GM23248 (cell line): ENCODE measurements at regions not wholly inside any gene's neighbourhood (a gene's known extent, or its start where the extent isn't known, plus 50 kb on each side); places are given as distances from the start of the nearest gene placed in this dataset.
A peak's percentile ranks its signal among the peaks of the same experiment; 100 is the strongest.

Experiments
- DNase-seq: peaks from one replicate; pipeline ENCODE4 v3.0.0-alpha.2; 2015
- H2AFZ ChIP-seq: fragments of 200-600 bp; sonication (generic); 2 replicates; pipeline ENCODE4 v1.6.1; 2016; ENCODE audit warnings: antibody characterized with exemption
- H3F3A ChIP-seq: fragments of 200-600 bp; sonication (generic); 2 replicates; pipeline ENCODE4 v1.6.1; 2016; ENCODE audit warnings: mild to moderate bottlenecking, antibody characterized with exemption, mixed run types; ENCODE audit not compliant: insufficient read depth
- H3K27ac ChIP-seq: fragments of 200-600 bp; sonication (generic); 2 replicates; pipeline ENCODE4 v1.5.1; 2016; ENCODE audit warnings: mild to moderate bottlenecking
- H3K27me3 ChIP-seq: fragments of 200-600 bp; sonication (generic); replicated peaks from 2 replicates; pipeline ENCODE4 v1.6.1; 2016; ENCODE audit warnings: mild to moderate bottlenecking; ENCODE audit not compliant: insufficient read depth
- H3K36me3 ChIP-seq: fragments of 200-600 bp; sonication (generic); 2 replicates; pipeline ENCODE4 v1.6.1; 2016; ENCODE audit warnings: low read depth, mild to moderate bottlenecking
- H3K4me1 ChIP-seq: fragments of 200-600 bp; sonication (generic); 2 replicates; pipeline ENCODE4 v1.6.1; 2016; ENCODE audit warnings: mild to moderate bottlenecking; ENCODE audit not compliant: insufficient read depth
- H3K4me2 ChIP-seq: fragments of 200-600 bp; sonication (generic); one replicate; pipeline ENCODE4 v1.6.1; 2016; ENCODE audit warnings: mild to moderate bottlenecking; ENCODE audit not compliant: unreplicated experiment
- H3K4me3 ChIP-seq: fragments of 200-600 bp; sonication (generic); 2 replicates; pipeline ENCODE4 v1.5.1; 2016; ENCODE audit warnings: mild to moderate bottlenecking
- H3K79me2 ChIP-seq: fragments of 200-600 bp; sonication (generic); 2 replicates; pipeline ENCODE4 v1.6.1; 2016; ENCODE audit warnings: mild to moderate bottlenecking; ENCODE audit not compliant: insufficient read depth
- H3K9ac ChIP-seq: fragments of 200-600 bp; sonication (generic); 2 replicates; pipeline ENCODE4 v1.6.1; 2016; ENCODE audit warnings: mild to moderate bottlenecking
- H3K9me2 ChIP-seq: fragments of 200-600 bp; sonication (generic); 2 replicates; pipeline ENCODE4 v1.6.1; 2016; ENCODE audit warnings: mixed run types, mild to moderate bottlenecking, moderate library complexity; ENCODE audit not compliant: insufficient read depth
- H3K9me3 ChIP-seq: fragments of 200-600 bp; sonication (generic); one replicate; pipeline ENCODE4 v1.6.1; 2017; ENCODE audit warnings: low read depth
- H4K20me1 ChIP-seq: fragments of 200-600 bp; sonication (generic); 2 replicates; pipeline ENCODE4 v1.6.0; 2016; ENCODE audit not compliant: insufficient read depth
- EZH2 ChIP-seq: fragments of 200-600 bp; sonication (generic); IDR thresholded peaks from 2 replicates; pipeline ENCODE4 v1.6.1; 2018; ENCODE audit warnings: antibody characterized with exemption, mild to moderate bottlenecking; ENCODE audit not compliant: insufficient read depth, poor library complexity, severe bottlenecking
- EZH2phosphoT487 ChIP-seq: fragments of 200-600 bp; sonication (generic); IDR thresholded peaks from 2 replicates; pipeline ENCODE4 v1.6.1; 2018; ENCODE audit warnings: antibody characterized with exemption, moderate library complexity, mild to moderate bottlenecking, low read depth; ENCODE audit not compliant: insufficient read depth
- WGBS, 2 experiments: methylation state at CpG; one replicate each; pipeline ENCODE4 v1.1.6; 2015 to 2017; ENCODE audit warnings: low lambda C conversion rate in 2 of 2, low coverage in 1 of 2; ENCODE audit errors: missing lambda C conversion rate in 2 of 2; 5-methylcytosine and 5-hydroxymethylcytosine counted together
- in situ Hi-C: fragments of 300-500 bp; cut with MboI; formaldehyde crosslinking; loops from 2 replicates; pipeline ENCODE4 v1.15.0; 2020

DNA sequence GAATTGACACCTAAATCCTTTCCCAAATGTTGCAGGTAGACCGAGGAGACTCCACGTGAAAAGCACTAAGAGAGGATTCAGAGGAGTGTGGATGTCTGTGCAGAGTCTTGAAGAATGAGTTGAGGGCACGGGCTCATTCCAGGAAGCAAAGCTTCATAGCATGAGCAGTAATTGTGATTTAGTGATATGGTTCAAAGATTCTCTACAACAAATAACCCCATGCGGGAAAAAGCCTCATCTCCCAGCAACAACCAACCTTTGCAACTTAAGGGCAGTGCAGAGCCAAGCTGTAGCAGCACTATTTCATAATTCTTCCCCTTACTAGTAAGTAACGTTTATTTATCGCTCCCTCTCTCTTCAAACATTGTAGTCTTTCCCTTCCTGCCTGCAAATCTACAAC, 87.5 kb upstream of the CLMP start:
- no peak for DNase-seq
- Histone ChIP-seq H3K9me3 (no peaks in the 10 kb centered on the region), H3K79me2 (no peaks in the 10 kb centered on the region), H3K4me1 (no peaks in the 10 kb centered on the region), H3K4me3 (no peak overlapping the region), H3F3A (no peaks in the 10 kb centered on the region), H3K9me2 (no peaks in the 10 kb centered on the region), H3K4me2 (no peak overlapping the region), H3K27me3 (peaks cover 28% of the 10 kb centered on the region), H3K27ac (no peak overlapping the region), H4K20me1 (no peaks in the 10 kb centered on the region), H3K9ac (no peak overlapping the region), H3K36me3 (no peaks in the 10 kb centered on the region), H2AFZ (no peak overlapping the region)
- in situ Hi-C loops = no loop called here
- TF ChIP-seq EZH2 (no peak), EZH2phosphoT487 (no peak)
- WGBS, 2 experiments = 38 to 49% methylated on average over 6 of the region's 6 CpGs

DNA sequence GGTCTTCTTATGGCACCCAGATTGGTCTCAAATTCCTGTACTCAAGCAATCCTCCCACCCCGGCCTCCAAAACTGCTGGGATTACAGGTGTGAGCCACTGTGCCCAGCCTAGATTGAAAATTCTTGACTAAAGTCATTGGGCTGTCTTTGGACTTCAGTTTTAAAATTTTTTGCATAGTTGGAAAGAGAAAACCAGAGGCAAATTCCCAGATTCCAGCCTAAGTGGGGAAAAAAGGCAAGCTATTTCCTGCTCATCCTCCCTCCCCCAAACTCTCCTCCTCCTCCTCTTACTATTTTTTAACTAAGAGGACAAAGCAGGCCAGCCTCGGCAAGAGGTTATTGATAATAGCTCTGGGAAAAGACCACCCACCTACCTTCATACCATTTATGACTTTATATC, 78.6 kb upstream of the CLMP start:
- no peak for DNase-seq
- Histone ChIP-seq H3K36me3 (no peaks in the 10 kb centered on the region), H3K4me1 (peaks cover 5% of the 10 kb centered on the region; the same call in 1 of the 2 replicates), H3K4me3 (no peak overlapping the region), H3K4me2 (no peak overlapping the region), H3K27ac (no peak overlapping the region), H3K9me2 (no peaks in the 10 kb centered on the region), H3K79me2 (no peaks in the 10 kb centered on the region), H3K9me3 (no peaks in the 10 kb centered on the region), H4K20me1 (no peaks in the 10 kb centered on the region), H3K27me3 (no peaks in the 10 kb centered on the region), H3F3A (no peaks in the 10 kb centered on the region), H2AFZ (no peak overlapping the region), H3K9ac (no peak overlapping the region)
- no peak for TF ChIP-seq EZH2phosphoT487
- no peak for TF ChIP-seq EZH2
- 61 to 64% methylated on average over 2 of the region's 2 CpGs for WGBS, 2 experiments
- in situ Hi-C loops = loop anchor here (25.0 kb wide), 1 partner anchor 386 kb away; the partner anchor contains the start of gene JHY

GRCh38 chr11:123272565-123272964, 77.5 kb upstream of the CLMP start:
- no peak for TF ChIP-seq EZH2phosphoT487
- no peak for TF ChIP-seq EZH2
- Histone ChIP-seq H3K36me3 (no peaks in the 10 kb centered on the region), H3K27ac (no peak overlapping the region), H4K20me1 (no peaks in the 10 kb centered on the region), H3K27me3 (no peaks in the 10 kb centered on the region), H3K79me2 (no peaks in the 10 kb centered on the region), H3K9me2 (no peaks in the 10 kb centered on the region), H2AFZ (no peak overlapping the region), H3K4me1 (peaks cover 5% of the 10 kb centered on the region; the same call in 1 of the 2 replicates), H3F3A (no peaks in the 10 kb centered on the region), H3K9me3 (no peaks in the 10 kb centered on the region), H3K4me3 (no peak overlapping the region), H3K9ac (no peak overlapping the region), H3K4me2 (no peak overlapping the region)
- 16 to 22% methylated on average over 2 of the region's 2 CpGs for WGBS, 2 experiments
- in situ Hi-C loops = loop anchor here (25.0 kb wide), 1 partner anchor 385 kb away; the partner anchor contains the start of gene JHY
- no peak for DNase-seq

- Histone ChIP-seq H3K4me1 (peaks cover 16% of the 10 kb centered on the region), H3K4me2 (no peak overlapping the region), H2AFZ (peak overlapping the region; percentile 74), H3K27me3 (no peaks in the 10 kb centered on the region), H3F3A (peaks cover 14% of the 10 kb centered on the region), H3K9ac (no peak overlapping the region), H3K9me3 (no peaks in the 10 kb centered on the region), H3K9me2 (no peaks in the 10 kb centered on the region), H3K27ac (no peak overlapping the region), H3K4me3 (peak overlapping the region; percentile 42; the same call in 1 of the 2 replicates), H4K20me1 (no peaks in the 10 kb centered on the region), H3K36me3 (no peaks in the 10 kb centered on the region), H3K79me2 (no peaks in the 10 kb centered on the region)
- in situ Hi-C loops = loop anchor here (25.0 kb wide), 1 partner anchor 381 kb away; the partner anchor contains the start of gene JHY
- WGBS, 2 experiments = 37 to 47% methylated on average over 6 of the region's 6 CpGs
- TF ChIP-seq EZH2phosphoT487 (no peak), EZH2 (no peak)
- peak; percentile 31 for DNase-seq
Observed at GRCh38 chr11:123268156-123268555, 73.1 kb upstream of the CLMP start.

GRCh38 chr11:123265951-123266350, 70.9 kb upstream of the CLMP start:
- TF ChIP-seq EZH2phosphoT487 (no peak), EZH2 (no peak)
- no peaks in the 10 kb centered on the region for H3K9me3 ChIP-seq
- no peak overlapping the region for H2AFZ ChIP-seq
- DNase-seq = peak; percentile 29
- H3K4me3 ChIP-seq = no peak overlapping the region
- H3K4me1 ChIP-seq = peaks cover 20% of the 10 kb centered on the region
- 51 to 54% methylated on average over 3 of the region's 3 CpGs for WGBS, 2 experiments
- in situ Hi-C loops = loop anchor here (25.0 kb wide), 1 partner anchor 379 kb away; the partner anchor contains the start of gene JHY
- no peak overlapping the region for H3K27ac ChIP-seq
- no peaks in the 10 kb centered on the region for H4K20me1 ChIP-seq
- H3K4me2 ChIP-seq = peak overlapping the region; percentile 49
- H3K27me3 ChIP-seq = no peaks in the 10 kb centered on the region
- no peaks in the 10 kb centered on the region for H3K79me2 ChIP-seq
- H3K9me2 ChIP-seq = no peaks in the 10 kb centered on the region
- no peak overlapping the region for H3K9ac ChIP-seq
- peaks cover 14% of the 10 kb centered on the region for H3F3A ChIP-seq
- no peaks in the 10 kb centered on the region for H3K36me3 ChIP-seq
